ENCODE measurements at regions not wholly inside any gene's neighbourhood (a gene's known extent, or its start where the extent isn't known, plus 50 kb on each side); places are given as distances from the start of the nearest gene placed in this dataset.

DNA sequence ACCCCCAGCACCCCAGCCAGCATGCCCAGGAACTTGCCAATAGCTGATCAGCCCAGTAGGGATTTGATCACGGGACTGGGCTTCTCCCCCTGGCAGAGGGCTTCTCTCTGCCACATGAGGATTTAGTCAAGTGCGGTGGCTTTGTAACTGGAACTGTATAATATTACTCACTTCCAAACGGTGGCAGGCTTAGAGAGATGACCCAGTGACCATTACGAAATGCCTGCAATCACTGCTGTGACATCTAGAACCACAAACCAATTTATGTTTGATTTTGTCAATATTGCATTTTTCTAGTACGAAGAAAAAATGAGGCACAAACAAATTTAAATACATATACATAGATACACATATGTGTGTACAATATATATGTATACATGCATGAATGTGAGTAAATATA lies 192.1 kb downstream of the ERCC6L2 start:
- H3K9me2 ChIP-seq (replicated peaks; ENCODE audit: low read depth, low read length) = no peaks in the 10 kb centered on the region
- TF ChIP-seq EZH2phosphoT487 (IDR thresholded peaks at IDR 0.05; ENCODE audit: borderline replicate concordance) = no peak
- TF ChIP-seq, protein P1, sequence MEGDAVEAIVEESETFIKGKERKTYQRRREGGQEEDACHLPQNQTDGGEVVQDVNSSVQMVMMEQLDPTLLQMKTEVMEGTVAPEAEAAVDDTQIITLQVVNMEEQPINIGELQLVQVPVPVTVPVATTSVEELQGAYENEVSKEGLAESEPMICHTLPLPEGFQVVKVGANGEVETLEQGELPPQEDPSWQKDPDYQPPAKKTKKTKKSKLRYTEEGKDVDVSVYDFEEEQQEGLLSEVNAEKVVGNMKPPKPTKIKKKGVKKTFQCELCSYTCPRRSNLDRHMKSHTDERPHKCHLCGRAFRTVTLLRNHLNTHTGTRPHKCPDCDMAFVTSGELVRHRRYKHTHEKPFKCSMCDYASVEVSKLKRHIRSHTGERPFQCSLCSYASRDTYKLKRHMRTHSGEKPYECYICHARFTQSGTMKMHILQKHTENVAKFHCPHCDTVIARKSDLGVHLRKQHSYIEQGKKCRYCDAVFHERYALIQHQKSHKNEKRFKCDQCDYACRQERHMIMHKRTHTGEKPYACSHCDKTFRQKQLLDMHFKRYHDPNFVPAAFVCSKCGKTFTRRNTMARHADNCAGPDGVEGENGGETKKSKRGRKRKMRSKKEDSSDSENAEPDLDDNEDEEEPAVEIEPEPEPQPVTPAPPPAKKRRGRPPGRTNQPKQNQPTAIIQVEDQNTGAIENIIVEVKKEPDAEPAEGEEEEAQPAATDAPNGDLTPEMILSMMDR (conservative IDR thresholded peaks at IDR 0.05; ENCODE audit: low read length) = no peak
- no peaks in the 10 kb centered on the region for H3F3A ChIP-seq (ENCODE audit: low read depth)
- no peaks in the 10 kb centered on the region for H3K9me3 ChIP-seq (ENCODE audit: insufficient read depth, low read depth, low read length)
- no peak overlapping the region for H3K4me2 ChIP-seq (ENCODE audit: low read depth, low read length, poor library complexity, severe bottlenecking)
- H3K4me1 ChIP-seq (ENCODE audit: insufficient read depth, low read length, poor library complexity, severe bottlenecking) = no peaks in the 10 kb centered on the region
- no peaks in the 10 kb centered on the region for H3K27me3 ChIP-seq (ENCODE audit: insufficient read depth, low read length, poor library complexity, severe bottlenecking)
- no peak overlapping the region for H3K9ac ChIP-seq (ENCODE audit: low read depth, low read length, poor library complexity, severe bottlenecking)
- H4K20me1 ChIP-seq (ENCODE audit: insufficient read depth, low read length, poor library complexity, severe bottlenecking) = no peaks in the 10 kb centered on the region
- no peak overlapping the region for H2AFZ ChIP-seq (ENCODE audit: low read length)
- no peaks in the 10 kb centered on the region for H3K79me2 ChIP-seq (ENCODE audit: insufficient read depth, low read length)
- H3K36me3 ChIP-seq (ENCODE audit: insufficient read depth, low read length) = no peaks in the 10 kb centered on the region
- no peak overlapping the region for H3K4me3 ChIP-seq (ENCODE audit: low read length, poor library complexity, severe bottlenecking)

DNA sequence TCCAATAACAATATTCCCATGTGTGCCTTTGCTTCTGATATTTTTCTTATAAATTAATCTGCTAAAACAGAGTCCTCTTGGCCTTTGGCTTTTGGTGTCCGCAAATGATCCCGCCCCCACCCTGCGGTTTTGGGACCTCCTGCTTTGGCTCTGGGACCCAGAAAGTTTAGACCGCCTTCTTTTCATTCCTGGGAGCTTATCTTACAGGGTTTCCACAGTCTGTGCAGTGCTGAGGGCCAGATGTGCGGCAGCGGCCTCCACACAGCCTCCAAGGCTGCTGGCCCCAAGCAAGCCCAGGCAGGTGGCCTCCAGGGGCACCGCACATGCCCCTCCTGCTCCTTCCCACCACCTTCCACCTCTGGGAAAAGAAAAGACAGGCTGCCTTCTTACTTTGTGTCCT lies 191.5 kb downstream of the ERCC6L2 start:
- no peaks in the 10 kb centered on the region for H3F3A ChIP-seq (ENCODE audit: low read depth)
- no peak for TF ChIP-seq EZH2phosphoT487 (IDR thresholded peaks at IDR 0.05; ENCODE audit: borderline replicate concordance)
- TF ChIP-seq, protein P1 (conservative IDR thresholded peaks at IDR 0.05; ENCODE audit: low read length) = no peak

DNA sequence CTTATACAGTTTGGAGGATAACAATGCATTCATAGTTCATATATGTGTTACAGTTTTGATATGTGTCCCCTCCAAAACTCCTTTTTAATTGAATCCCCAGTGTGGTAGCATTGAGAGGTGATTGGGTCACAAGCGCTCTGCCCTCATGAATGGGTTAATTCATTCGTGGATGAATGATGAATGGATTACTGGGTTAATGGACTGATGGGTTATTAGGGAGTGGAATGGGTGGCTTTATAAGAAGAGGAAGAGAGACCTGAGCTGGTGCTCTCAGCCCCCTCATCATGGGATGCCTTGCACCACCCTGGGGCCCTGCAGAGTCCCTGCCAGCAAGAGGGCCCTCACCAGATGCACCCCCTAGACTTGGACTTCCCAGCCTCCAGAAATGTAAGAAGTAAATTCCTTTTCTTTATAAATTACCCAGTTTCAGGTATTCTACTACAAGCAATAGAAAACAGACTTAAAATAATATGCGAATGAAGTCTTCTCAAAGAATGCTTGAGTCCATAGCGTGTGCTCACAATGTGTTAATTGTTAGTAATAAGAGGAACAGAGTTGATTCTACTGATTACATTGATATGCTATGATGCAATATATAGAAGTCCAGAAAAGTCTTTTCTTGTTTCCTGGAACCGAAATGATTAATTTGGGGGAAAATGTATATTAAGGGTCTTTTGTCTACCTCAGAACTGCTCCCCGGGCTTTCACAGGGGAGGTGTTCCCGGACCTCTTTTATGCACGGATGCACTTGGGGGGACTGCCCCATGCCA lies 190.2 kb downstream of the ERCC6L2 start:
- TF ChIP-seq, protein P1 (conservative IDR thresholded peaks at IDR 0.05; ENCODE audit: low read length) = no peak
- no peak for TF ChIP-seq EZH2phosphoT487 (IDR thresholded peaks at IDR 0.05; ENCODE audit: borderline replicate concordance)
- Histone ChIP-seq H3K9me3 (ENCODE audit: insufficient read depth, low read depth, low read length) (no peaks in the 10 kb centered on the region), H3K27me3 (ENCODE audit: insufficient read depth, low read length, poor library complexity, severe bottlenecking) (no peaks in the 10 kb centered on the region), H3K9ac (ENCODE audit: low read depth, low read length, poor library complexity, severe bottlenecking) (no peak overlapping the region), H2AFZ (ENCODE audit: low read length) (no peak overlapping the region), H3K4me3 (ENCODE audit: low read length, poor library complexity, severe bottlenecking) (no peak overlapping the region), H3K36me3 (ENCODE audit: insufficient read depth, low read length) (no peaks in the 10 kb centered on the region), H3K4me2 (ENCODE audit: low read depth, low read length, poor library complexity, severe bottlenecking) (no peak overlapping the region), H3K9me2 (replicated peaks; ENCODE audit: low read depth, low read length) (no peaks in the 10 kb centered on the region), H3F3A (ENCODE audit: low read depth) (no peaks in the 10 kb centered on the region), H3K4me1 (ENCODE audit: insufficient read depth, low read length, poor library complexity, severe bottlenecking) (peaks cover 10% of the 10 kb centered on the region), H3K79me2 (ENCODE audit: insufficient read depth, low read length) (no peaks in the 10 kb centered on the region), H4K20me1 (ENCODE audit: insufficient read depth, low read length, poor library complexity, severe bottlenecking) (no peaks in the 10 kb centered on the region)

More for the DNA sequence above, 191.5 kb downstream of the ERCC6L2 start:
- no peaks in the 10 kb centered on the region for H3K9me3 ChIP-seq (ENCODE audit: insufficient read depth, low read depth, low read length)
- H3K4me1 ChIP-seq (ENCODE audit: insufficient read depth, low read length, poor library complexity, severe bottlenecking) = no peaks in the 10 kb centered on the region
- no peaks in the 10 kb centered on the region for H4K20me1 ChIP-seq (ENCODE audit: insufficient read depth, low read length, poor library complexity, severe bottlenecking)
- no peaks in the 10 kb centered on the region for H3K79me2 ChIP-seq (ENCODE audit: insufficient read depth, low read length)
- no peaks in the 10 kb centered on the region for H3K9me2 ChIP-seq (replicated peaks; ENCODE audit: low read depth, low read length)
- H3K4me2 ChIP-seq (ENCODE audit: low read depth, low read length, poor library complexity, severe bottlenecking) = no peak overlapping the region
- no peak overlapping the region for H3K9ac ChIP-seq (ENCODE audit: low read depth, low read length, poor library complexity, severe bottlenecking)
- no peak overlapping the region for H2AFZ ChIP-seq (ENCODE audit: low read length)
- H3K27me3 ChIP-seq (ENCODE audit: insufficient read depth, low read length, poor library complexity, severe bottlenecking) = no peaks in the 10 kb centered on the region
- H3K36me3 ChIP-seq (ENCODE audit: insufficient read depth, low read length) = no peaks in the 10 kb centered on the region
- no peak overlapping the region for H3K4me3 ChIP-seq (ENCODE audit: low read length, poor library complexity, severe bottlenecking)

Data from Loucy (cell line).